ENCODE measurements at regions not wholly inside any gene's neighbourhood (a gene's known extent, or its start where the extent isn't known, plus 50 kb on each side); places are given as distances from the start of the nearest gene placed in this dataset.

- no peak for TF ChIP-seq PHF8 (conservative IDR thresholded peaks at IDR 0.05; ENCODE audit: low read depth, low read length)
- TF ChIP-seq BACH1 (IDR thresholded peaks at IDR 0.05; ENCODE audit: low read length): no peak
- TF ChIP-seq HDAC2 (IDR thresholded peaks at IDR 0.05; ENCODE audit: borderline replicate concordance in 1 of 2, low read depth in 2 of 2, low read length in 2 of 2): no peak
- TF ChIP-seq BRCA1 (IDR thresholded peaks at IDR 0.05; ENCODE audit: low read depth, low read length): no peak
These were observed 386.6 kb upstream of the SPRED2 start (continued) for GRCh38 chr2:65818873-65819451.
